NCI-H446 (cell line): ENCODE measurements at regions not wholly inside any gene's neighbourhood (a gene's known extent, or its start where the extent isn't known, plus 50 kb on each side); places are given as distances from the start of the nearest gene placed in this dataset.
"Not testable (repeated sequence)": the region's sequence is repeated elsewhere in the genome, so short reads cannot be mapped to it uniquely, and the experiment has no call there.

ENCODE experiments used
- DNase-seq, 2 experiments: peaks; one replicate each; lab custom pipeline; 2025; lab: John Stamatoyannopoulos, UW

DNA sequence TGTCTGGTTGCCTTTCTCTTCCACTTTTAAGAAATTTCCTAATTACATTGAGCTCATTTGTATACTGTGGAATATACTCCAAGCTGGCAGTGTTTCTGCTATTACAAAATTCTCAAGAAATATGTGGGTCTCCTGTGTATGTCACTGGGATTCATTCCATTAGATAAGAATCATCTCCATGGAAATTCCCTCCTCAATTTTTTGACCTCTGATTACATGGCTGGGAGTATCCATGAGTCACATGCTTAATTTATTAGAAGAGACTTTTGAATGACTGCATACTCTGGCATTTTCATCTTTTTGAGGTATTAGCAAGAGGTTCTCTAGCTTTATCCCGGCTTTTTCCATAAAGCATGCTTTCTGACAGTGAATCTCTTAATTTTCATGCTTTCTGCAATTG is 665.5 kb upstream of the CNTNAP5 start:
- DNase-seq: no peak

DNA sequence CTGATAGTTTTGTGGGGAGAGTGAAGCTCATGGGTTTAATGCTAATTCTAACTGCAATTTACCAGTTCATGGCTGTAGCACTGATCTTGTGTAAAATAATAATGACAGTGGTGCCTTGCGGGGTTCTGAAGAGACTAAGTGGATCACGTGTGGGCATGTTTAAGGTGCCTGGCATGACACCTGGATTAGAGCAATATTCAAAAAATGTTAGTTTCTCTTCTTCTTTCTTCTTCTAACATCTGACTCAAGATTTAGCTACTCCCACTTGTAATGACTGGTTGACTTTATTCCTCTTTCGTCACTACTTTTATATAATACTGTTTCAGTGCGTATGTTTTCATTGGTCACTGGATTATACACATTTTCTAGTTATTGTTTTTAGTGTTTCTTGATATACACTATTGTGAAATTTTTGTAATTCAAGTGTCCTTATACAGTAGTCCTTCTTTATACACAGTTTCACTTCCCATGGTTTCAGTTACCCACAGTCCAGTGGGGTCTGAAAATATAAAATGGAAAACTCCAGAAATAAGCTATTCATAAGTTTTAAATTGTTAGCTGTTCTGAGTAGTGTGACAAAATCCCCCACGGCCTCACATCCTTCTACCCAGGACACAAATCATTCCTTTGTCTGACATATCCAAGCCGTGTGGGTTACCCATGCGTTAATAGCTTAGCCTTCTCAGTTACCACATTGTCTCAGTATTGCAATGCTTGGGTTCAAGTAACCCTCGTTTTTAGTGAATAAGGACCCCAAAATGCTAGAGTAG is 662.2 kb upstream of the CNTNAP5 start:
- DNase-seq: no peak

- no peak for DNase-seq
Observed at GRCh38 chr2:123363826-123364225, 661.3 kb upstream of the CNTNAP5 start.

DNA sequence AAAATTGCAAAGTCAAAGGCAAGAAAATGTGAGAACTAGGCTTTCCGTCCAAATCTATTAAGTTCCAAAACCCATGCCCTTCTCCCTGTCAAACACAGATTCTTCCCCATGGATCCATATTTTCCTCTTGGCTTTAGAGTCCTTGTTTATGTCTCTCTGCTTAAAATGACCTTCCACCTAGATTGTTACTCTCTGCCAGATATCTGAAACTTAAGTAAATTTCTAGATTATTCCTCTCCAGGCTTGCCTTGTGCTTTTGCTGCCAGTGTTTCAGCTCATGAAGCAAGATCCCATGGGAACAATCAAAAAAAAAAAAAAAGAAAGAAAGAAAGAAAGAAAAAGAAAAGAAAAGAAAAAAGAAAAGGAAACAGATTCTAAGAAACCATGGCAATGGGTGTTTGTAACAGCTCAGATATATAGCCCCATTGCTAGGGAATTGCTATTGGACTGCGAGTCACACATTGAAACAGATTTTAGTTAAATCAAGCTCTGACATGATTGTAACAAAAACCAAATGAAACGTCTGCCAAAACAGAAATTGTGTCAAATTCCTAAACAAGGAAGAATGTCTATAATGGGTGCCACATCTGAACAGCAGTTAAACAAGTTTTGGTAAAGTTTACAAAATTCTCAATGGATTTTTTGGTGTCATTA is 660.7 kb upstream of the CNTNAP5 start:
- DNase-seq: no peak

DNA sequence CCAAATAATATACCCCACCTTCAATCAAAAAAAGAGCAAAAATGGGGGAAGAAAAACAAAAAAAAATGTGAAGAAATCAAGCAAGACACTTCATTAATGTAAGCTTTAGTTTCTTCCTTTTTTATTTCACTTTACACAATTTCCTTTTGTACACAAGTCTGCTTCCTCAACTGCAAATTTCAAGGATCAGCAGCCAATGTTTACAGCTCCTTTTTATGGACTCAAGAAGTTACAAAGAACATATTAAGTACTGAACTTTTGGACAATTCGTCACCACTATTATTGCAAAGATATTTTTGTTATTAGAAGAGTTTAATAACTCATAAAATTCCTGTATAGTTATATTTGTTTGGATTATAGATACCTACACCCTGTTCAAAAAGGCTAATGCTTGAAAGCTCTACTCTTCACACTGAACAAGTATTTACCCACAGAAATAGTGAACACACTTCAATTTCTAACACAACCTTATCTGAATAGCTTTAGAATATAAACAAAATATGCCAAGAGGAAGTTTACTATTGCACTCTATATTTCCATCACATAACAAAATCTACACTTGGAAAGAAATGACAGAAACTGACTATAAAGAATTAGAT is 658.7 kb upstream of the CNTNAP5 start:
- no peak for DNase-seq

GRCh38 chr2:123370186-123370585 is 654.9 kb upstream of the CNTNAP5 start:
- no peak for DNase-seq

DNA sequence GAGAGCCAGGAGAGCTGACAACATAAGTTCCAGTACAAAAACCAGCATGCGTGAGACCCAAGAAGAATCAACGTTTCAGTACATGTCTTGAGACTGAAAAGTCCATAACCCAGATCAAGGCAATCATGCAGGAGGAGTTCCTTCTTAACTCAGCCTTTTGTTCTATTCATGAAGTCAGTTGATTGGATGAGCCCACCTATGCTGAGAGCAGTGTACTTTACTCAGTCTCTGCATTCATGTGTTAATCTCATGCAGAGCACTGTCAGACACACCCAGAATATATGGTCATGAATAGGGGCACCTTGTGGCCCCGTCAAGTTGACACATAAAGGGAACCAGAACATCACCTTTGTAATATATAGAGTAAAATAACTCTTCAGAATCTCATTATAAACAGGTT is 653.6 kb upstream of the CNTNAP5 start:
- no peak for DNase-seq

DNA sequence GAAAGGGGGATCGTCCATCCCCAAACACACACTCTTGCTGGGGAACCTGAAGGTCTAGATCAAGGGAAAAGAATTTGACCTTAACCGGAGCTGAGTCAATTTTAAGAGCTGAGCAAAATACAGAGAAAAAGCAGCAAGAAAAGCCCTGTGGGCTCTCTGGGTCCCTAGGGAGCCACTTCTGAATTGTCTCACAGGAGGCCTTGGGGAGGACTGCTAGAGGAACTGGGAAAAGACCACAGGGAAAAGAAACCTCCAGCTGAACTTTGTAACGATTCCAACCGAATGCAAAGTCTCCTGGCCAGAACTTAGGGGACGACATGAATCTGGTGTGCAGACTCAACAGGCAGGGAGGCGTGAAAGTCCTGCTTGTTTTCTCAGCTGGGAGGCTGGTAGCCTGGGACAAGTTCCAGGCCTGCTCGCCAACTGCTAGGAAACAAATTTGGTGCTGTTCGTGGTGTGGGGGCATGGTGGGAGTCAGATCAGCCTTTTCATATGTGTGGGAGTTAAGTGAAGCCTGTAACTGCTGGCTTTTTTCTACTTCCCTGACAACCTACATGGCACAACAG is 644.6 kb upstream of the CNTNAP5 start:
- peak; percentile 52 to 87 for DNase-seq

DNA sequence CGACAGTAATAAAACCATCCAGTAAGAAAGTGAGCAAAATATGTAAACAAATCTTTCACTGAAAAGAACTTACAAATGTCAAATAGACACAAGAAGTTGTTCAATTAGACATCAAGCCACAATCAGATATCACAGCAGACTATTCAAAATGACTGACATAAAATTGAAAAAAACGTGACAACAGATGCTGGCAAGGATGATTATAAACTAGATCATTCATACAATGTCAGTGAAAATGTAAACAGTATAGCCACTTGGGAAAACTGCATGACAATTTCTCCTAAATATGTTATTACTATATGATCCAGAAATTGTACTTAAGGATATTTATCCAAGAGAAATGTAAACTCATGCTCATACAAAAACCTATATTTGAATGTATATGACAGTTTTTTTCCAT is 609.4 kb upstream of the CNTNAP5 start:
- no peak for DNase-seq

DNA sequence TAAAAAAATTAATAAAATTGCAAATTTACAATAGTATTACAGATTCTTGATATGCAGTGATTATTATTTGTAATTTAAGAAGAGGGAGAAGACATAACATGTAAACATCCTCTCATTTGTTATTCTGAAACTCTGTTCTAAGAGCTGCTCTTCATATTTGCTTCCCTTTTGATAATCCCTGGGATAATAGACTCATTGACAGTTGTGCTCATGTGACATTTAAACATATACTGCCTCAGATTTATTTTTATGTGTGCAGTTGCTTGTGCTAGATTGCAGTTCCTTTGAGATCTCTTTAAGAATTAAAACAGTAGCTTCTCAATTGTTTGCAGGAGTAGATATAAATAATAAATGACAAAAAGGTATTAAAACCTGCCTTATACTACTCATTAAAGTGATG is 605.1 kb upstream of the CNTNAP5 start:
- DNase-seq: no peak

DNA sequence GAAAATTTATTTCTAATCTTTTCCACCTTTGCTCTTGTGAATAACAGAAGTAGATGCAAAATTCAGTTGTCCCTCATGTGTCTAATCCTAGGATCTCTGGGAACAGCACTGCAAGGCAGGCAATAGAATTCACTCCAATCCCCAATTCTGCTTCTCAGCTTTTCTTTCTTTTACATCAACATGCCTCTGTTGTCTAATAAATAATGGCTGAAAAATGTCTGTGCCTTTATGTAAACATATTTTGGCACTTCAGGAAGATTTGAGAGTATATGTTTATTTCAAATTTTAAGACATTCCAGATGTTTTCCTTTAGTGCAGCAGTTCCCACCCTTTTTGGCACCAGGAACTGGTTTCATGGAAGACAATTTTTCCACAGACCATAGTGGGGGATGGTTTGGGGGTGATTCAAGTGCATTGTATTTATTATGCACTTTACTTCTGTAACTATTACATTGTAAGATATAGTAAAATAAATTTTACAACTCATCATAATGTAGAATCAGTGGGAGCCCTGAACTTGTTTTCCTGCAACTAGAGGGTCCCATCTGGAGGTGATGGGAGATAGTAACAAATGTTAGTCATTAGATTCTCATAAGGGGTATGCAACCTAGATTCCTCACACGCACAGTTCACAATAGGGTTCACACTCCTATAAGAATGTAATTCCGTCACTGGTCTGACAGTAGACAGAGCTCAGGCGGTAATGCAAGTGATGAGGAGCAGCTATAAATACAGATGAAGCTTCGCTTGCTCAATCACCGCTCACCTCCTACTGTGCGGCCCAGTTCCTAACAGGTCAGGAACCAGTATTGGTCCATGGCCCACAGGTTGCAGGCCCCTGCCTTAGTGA is 590.3 kb upstream of the CNTNAP5 start:
- DNase-seq: no peak

DNA sequence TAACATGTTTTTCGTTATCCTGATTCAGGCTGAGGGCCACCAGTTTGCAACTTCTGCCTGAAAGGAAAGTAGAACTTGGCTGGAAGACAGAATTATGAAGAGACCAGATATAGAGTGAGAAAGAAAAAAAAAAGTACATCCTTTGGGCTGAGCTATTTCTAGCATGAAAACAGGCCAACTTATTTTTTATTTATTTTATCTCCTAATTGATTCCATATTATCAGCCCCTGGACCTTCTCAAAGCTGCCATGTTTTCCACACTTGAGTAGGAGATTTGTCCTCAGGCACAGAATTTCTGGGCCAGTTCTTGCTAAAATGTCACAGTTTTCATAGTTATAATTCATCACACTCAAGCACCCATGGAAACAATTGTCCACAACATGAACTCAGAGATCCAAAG is 586.8 kb upstream of the CNTNAP5 start:
- peak in 1 of 2 experiments; percentile 51 for DNase-seq

GRCh38 chr2:123438675-123439074 is 586.4 kb upstream of the CNTNAP5 start:
- no peak for DNase-seq

DNA sequence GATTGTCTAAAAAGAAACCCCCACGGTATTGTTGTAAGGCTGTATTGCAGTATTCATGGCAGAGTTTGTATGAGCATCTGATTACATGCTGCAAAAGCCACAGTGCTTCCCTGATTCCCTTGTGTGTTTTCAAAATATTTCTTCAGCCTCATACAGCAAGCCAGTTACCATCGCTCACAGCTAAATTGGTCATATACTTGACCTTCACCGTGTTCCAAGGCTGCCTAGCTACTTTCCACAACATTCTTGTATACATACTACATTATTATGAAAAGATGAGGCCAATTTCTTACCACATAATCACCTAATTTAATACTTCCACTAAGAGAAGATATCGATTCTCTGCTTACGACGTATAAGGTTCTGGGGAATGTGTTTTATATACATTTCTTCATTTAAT is 576.3 kb upstream of the CNTNAP5 start:
- no peak for DNase-seq

DNA sequence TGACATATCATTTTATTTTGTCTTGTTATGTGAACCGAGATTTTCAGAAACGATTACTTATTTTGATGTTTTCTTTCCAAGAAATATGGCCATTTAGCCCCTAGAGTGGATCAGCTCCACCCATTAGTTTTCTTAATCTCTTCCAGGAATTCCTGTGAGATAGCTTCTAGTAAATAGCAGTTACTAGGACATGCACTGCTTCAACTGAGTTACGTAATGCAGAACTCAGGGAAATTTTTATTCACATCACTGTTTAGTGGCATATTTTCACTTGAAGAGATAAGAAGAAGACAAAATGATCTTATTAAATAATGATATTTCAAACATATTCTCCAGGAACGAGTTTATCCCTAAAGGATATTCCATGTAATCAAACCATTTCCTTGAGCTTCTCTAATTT is 573.5 kb upstream of the CNTNAP5 start:
- DNase-seq: no peak

DNA sequence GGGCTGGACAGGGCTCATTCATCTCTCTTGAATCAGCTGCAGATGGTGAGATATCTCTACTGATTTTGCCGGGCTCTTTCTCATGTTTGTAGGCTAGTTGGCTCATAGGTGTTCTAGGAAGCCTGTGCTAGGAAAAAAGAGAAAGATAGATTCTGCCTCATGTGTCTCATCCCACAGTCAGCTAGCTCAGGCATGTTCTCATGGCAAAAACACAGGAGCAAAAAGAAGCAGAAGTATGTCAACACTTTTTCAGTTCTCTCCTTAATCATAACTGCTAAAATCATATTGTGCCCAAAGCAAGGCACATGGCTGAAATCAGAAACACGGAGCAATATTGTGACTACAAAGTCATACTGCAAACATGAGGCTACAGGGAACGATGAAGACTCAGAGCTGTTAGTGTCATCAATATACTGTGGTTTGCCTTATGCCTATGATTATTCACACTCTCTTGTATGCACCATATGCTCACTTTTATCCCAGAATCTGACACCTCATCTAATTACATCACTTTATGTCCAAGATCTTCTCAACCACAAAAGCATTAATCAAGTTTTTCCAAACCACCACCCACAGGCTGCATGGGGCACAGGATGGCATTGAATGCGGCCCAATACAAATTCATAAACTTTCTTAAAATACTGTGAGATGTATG is 571.9 kb upstream of the CNTNAP5 start:
- peak; percentile 36 to 71 for DNase-seq

GRCh38 chr2:123453772-123454171 is 571.3 kb upstream of the CNTNAP5 start:
- DNase-seq: peak in 1 of 2 experiments; percentile 15

GRCh38 chr2:123455234-123455633 is 569.9 kb upstream of the CNTNAP5 start:
- not testable (repeated sequence) for DNase-seq

DNA sequence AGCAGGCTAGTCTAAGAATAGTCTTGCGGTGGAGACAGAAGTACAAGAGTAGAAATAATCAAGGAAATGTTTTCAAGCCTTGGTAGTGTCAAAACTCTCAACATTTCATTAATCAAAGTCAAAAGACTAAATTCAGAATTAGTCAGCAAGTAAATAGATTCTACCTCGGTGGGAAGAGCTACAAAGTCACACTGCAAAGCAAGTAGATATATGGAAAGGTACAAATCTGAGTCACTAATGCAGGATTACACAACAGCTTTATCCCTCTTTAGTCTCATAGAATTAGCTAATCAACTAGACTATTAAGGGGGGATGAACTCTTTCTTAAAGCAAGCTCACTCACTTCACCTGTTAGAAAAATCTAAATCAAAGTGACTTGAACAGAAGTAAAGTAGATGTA is 568.7 kb upstream of the CNTNAP5 start:
- DNase-seq: no peak

- DNase-seq: no peak
Observed at GRCh38 chr2:123463886-123464285, 561.2 kb upstream of the CNTNAP5 start.

GRCh38 chr2:123468071-123468470 is 557.0 kb upstream of the CNTNAP5 start:
- no peak for DNase-seq

DNA sequence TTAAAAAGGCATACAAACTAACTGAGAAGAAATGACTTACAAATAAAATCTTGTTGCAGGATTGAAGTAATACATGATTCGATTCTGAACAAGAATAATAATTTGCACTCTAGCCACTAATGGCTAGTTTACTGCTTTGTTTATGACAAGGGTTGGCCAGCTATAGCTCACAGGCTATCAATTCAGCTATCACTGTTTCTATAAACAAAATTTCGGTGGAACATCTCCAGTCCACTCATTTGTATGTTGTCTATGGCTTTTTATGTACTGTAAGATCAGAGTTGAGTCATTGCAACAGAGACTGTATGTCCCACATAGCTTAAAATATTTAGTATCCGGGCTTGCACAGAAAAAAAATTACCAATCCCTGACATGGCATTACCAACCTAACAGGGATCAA is 543.7 kb upstream of the CNTNAP5 start:
- DNase-seq: no peak
